Coronary artery (tissue), 2 donors: ENCODE measurements at regions not wholly inside any gene's neighbourhood (a gene's known extent, or its start where the extent isn't known, plus 50 kb on each side); places are given as distances from the start of the nearest gene placed in this dataset.

Experiments
- DNase-seq: peaks from one replicate; pipeline ENCODE4 v3.0.0-alpha.2; 2017; ENCODE audit warnings: low spot score
- H3K27ac ChIP-seq, 2 donors: fragments of 200-600 bp; sonication (generic); one replicate each; pipeline ENCODE4 v1.5.1; 2016 to 2019
- H3K4me3 ChIP-seq: fragments of 200-600 bp; sonication (generic); 2 replicates; pipeline ENCODE4 v1.5.1; 2016; ENCODE audit warnings: mild to moderate bottlenecking, moderate library complexity
- TF ChIP-seq, protein P1 (sequence below): fragments of 200-600 bp; sonication (generic); IDR thresholded peaks from one replicate; pipeline ENCODE4 v1.5.1; 2019; ENCODE audit warnings: antibody characterized with exemption

DNA sequence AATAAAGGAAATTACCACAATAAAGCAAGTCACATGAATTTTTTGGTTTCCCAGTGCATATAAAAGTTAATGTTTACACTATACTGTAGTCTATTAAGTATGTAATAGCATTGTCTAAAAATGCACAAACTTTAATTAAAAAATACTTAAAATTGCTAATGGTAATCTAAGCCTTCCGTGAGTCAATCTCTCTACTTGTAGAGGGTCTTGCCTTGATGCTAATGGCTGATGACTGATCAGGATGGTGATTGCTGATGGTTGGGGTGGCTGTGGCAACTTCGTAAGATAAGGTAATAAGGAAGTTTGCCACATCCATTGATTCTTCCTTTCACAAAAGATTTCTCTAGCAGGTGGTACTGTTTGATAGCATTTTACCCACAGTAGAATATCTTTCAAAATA, 466.6 kb upstream of the PROX1 start:
- Histone ChIP-seq H3K4me3 (no peak overlapping the region), H3K27ac (no peak overlapping the region)
- TF ChIP-seq, protein P1, sequence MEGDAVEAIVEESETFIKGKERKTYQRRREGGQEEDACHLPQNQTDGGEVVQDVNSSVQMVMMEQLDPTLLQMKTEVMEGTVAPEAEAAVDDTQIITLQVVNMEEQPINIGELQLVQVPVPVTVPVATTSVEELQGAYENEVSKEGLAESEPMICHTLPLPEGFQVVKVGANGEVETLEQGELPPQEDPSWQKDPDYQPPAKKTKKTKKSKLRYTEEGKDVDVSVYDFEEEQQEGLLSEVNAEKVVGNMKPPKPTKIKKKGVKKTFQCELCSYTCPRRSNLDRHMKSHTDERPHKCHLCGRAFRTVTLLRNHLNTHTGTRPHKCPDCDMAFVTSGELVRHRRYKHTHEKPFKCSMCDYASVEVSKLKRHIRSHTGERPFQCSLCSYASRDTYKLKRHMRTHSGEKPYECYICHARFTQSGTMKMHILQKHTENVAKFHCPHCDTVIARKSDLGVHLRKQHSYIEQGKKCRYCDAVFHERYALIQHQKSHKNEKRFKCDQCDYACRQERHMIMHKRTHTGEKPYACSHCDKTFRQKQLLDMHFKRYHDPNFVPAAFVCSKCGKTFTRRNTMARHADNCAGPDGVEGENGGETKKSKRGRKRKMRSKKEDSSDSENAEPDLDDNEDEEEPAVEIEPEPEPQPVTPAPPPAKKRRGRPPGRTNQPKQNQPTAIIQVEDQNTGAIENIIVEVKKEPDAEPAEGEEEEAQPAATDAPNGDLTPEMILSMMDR: no peak
- DNase-seq: no peak

GRCh38 chr1:213523781-213524398, 463.9 kb upstream of the PROX1 start:
- DNase-seq: no peak
- no peak overlapping the region for H3K4me3 ChIP-seq
- H3K27ac ChIP-seq: no peak overlapping the region
- TF ChIP-seq, protein P1: no peak

DNA sequence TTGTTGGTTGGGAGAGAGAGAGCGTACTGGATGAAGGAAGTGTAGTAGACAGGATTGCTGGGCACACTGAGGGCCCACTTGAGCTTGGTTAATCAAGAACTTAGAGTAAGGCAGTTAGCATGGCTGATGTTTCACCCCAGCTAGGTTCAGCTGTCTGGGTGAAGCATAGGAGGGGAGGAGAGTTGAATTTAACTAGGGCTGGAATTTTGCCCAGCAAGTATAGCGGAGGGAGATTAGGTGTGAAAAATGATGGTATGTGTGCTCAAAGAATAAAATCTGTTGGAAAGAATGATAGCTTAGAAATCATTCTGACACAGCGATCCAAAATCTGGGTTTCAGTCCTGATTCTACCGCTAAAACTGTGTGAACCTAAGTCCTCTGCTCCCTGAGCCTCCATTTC, 461.5 kb upstream of the PROX1 start:
- TF ChIP-seq, protein P1: no peak
- Histone ChIP-seq H3K27ac (no peak overlapping the region), H3K4me3 (no peak overlapping the region)
- DNase-seq: no peak

DNA sequence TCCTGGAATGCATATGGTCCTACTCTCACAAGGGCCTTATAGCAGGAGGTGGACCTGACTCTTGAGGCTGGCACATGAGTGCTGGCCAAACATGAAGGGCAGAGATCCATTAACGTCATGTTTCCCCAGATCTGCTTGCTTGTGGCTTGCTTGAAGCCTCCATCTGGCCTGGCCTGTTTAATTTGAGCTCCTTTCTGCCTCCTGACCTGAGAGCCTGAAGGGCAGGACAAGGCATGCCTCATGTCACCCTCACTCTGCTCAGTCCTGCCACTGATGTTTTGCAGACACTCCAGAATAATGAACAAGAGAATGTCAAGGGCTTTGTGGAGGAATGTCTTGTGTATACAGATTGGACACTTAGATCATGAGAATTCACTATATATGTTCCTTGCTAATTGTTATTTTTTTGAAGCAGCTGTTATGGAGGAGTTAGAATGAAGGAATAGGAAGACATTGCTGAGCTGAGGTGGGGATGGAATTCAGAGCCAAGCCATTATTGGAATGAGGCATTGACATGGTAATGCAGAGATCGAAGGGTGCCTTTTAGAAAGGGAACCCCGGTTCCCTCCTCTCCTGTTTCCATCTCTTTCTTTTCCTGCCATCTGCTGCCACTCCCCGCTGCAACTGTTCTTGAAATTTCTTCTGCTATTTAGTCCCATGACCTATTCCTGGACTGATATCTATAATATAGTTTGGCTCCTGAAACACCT, 457.0 kb upstream of the PROX1 start:
- TF ChIP-seq, protein P1: no peak
- DNase-seq: no peak
- H3K27ac ChIP-seq: no peak overlapping the region
- H3K4me3 ChIP-seq: no peak overlapping the region

DNA sequence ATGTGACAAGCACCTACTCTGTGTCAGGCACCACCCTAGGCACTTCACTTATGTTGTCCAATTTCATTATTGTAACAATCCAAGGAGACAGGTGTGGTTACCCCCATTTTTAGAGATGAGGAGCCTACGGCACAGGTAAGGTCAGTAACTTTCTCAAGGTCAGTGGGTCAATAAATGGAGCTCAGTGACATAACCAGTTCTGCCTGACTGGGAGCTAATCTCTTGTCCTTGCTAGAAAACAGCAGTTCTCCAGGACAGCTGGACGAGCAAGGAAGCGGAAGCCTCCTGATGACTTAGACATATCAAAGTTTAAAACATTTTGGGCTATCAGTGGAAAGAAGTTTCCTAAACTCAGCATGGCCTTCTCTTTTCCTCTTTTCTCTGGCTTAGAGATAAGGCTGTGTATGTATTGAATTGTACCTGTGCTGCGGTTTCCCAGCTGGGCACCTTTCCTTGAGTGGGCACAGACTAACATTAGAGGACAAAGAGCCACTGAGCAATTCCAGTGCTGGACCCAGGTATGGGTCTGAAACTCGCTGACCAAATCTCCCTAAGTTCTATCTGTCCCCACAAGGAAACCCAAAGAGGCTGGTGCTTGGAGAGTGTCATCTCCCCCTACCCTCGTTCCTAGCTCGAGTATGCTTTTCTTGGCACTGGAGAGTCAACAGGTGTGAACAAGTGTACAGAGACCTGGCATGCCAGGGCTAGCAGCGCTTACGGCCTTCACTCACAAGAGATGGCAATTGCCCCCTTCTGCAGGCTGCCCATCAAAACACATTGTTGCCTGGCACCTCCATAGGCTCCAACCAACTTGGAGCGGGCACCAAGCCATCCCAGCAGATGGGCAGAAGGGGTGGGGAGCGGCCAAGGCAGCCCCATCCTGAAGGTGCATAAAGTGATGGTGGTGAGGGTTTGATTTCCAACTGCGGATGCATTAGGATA, 456.1 kb upstream of the PROX1 start:
- no peak for DNase-seq
- TF ChIP-seq, protein P1: no peak
- Histone ChIP-seq H3K27ac (no peak overlapping the region), H3K4me3 (no peak overlapping the region)

DNA sequence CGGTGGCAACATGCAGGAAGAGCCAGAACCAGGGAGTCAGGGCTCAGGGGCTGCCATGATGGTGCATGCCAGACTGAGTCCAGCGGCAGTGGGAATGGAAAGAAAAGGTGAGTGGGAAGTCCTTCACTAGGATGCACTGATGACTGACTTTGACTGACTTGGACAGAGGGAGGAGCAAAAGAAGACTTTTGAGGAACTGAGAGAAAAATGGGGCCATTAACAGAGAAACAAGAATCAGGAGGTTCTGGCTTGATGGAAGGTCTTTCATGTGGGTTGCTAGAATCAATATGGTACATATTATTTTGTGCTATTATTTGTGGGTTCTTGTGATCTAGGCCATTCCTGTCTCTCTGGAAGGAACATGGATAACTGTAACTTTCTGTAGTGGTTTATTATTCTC, 454.6 kb upstream of the PROX1 start:
- TF ChIP-seq, protein P1: no peak
- H3K4me3 ChIP-seq: no peak overlapping the region
- DNase-seq: no peak
- no peak overlapping the region for H3K27ac ChIP-seq
